ENCODE measurements at regions not wholly inside any gene's neighbourhood (a gene's known extent, or its start where the extent isn't known, plus 50 kb on each side); places are given as distances from the start of the nearest gene placed in this dataset.

DNA sequence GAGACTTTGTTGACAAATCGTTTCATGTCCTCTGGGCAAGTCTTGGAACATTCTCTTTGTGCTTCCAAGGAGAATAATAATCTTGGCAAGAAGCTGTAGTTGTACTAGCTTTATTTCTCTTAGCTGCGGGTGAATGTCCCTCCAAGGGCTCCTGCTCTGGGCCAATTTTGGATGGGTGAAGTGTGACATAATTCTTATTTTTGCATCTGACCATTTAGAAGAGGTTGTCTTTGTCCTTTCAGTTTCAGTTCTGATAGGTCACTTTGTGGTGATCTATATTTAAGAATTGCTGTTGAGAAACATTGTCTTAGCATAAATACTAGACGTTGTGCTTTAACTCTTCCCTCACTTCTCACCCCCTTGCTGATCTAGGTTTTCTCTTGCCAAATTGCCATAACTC is 164.8 kb upstream of the RORA start:
- H3K36me3 ChIP-seq, result no peaks in the 10 kb centered on the region
- no peaks in the 10 kb centered on the region for H3K27me3 ChIP-seq (replicated peaks)
- no peak for DNase-seq (ENCODE audit: low read depth in 1 of 2, low spot score in 2 of 2)
- H3K4me1 ChIP-seq (replicated peaks), result no peaks in the 10 kb centered on the region
- H3K27ac ChIP-seq, result no peak overlapping the region
- no peak overlapping the region for H3K4me3 ChIP-seq
- H3K9me3 ChIP-seq (replicated peaks), result no peaks in the 10 kb centered on the region

DNA sequence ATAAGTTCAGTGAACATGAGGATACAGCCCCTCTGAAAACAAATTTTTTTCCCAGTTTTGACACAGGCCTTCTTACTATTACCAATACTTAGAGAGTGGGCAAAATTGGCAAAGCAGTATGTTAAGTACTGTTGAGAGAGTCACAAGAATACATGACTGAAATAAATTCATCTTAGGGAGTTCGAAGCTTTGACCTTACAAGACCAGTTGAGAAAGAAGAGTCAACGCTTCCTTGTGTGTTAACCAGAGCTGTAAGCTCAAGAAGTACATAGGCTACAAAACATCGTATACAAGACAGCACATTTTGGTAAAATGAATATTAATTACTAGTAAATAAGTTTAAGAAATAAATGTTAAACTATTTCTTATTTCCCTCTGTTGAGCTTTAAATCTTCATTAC is 164.4 kb upstream of the RORA start:
- Histone ChIP-seq H3K36me3 (no peaks in the 10 kb centered on the region), H3K4me3 (no peak overlapping the region), H3K27ac (no peak overlapping the region), H3K9me3 (replicated peaks) (no peaks in the 10 kb centered on the region), H3K4me1 (replicated peaks) (no peaks in the 10 kb centered on the region), H3K27me3 (replicated peaks) (no peaks in the 10 kb centered on the region)
- no peak for DNase-seq (ENCODE audit: low read depth in 1 of 2, low spot score in 2 of 2)

DNA sequence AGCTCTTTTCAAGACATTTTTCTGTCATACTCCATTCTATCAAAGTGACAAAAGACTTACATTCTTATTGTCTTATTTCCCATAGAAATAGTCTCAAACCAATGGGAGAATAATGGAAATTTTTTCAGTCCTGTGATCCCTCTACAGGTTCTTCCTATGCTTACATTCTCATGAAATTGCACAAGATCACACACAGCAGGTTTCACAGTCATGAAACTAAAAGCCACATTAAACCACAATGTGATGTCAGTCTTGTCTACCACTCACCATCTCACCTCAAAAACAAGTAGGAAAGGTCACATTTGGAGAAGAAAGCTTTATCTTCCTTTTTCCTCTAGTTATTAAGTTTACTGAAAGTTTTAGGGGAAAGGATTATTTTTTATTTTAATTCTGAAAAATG is 161.0 kb upstream of the RORA start:
- H3K27ac ChIP-seq, result no peak overlapping the region
- no peak overlapping the region for H3K4me3 ChIP-seq
- no peaks in the 10 kb centered on the region for H3K4me1 ChIP-seq (replicated peaks)
- H3K9me3 ChIP-seq (replicated peaks), result no peaks in the 10 kb centered on the region
- no peaks in the 10 kb centered on the region for H3K27me3 ChIP-seq (replicated peaks)
- no peak for DNase-seq (ENCODE audit: low read depth in 1 of 2, low spot score in 2 of 2)
- no peaks in the 10 kb centered on the region for H3K36me3 ChIP-seq

DNA sequence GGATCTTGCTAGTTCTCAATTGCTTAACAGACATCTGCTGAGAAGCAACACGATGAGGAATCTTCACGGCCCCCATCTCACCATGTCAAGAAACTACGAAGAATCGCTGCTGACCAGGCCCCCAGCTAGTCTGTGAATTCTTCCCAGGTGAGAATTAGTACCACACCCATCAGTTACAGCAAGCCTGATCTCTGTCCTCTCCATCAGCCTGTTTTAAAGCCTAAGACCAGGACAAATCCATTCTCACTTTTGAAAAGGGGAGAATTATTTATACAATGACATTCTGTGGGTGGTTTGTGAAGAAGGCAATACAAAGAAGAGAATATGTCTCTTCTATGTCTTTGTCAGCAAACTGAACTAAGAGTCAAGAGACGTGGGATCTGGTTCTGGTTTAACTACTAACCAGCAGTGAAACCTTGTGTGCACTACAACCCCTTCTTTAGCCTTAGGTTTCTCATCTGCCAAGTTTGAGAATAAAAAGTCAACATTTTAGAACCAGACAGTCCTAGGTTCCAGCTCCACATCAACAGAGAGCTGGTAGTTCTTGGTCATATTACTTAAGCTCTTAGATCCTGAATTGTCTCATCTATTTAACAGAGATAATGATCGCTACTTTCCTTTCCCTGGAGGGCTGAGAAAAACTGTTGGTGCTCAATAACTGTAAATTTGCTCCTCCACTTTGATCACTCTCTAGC is 160.4 kb upstream of the RORA start:
- DNase-seq (ENCODE audit: low read depth in 1 of 2, low spot score in 2 of 2), result no peak
- no peaks in the 10 kb centered on the region for H3K36me3 ChIP-seq
- H3K9me3 ChIP-seq (replicated peaks), result no peaks in the 10 kb centered on the region
- H3K4me3 ChIP-seq, result no peak overlapping the region
- no peaks in the 10 kb centered on the region for H3K27me3 ChIP-seq (replicated peaks)
- no peaks in the 10 kb centered on the region for H3K4me1 ChIP-seq (replicated peaks)
- no peak overlapping the region for H3K27ac ChIP-seq

DNA sequence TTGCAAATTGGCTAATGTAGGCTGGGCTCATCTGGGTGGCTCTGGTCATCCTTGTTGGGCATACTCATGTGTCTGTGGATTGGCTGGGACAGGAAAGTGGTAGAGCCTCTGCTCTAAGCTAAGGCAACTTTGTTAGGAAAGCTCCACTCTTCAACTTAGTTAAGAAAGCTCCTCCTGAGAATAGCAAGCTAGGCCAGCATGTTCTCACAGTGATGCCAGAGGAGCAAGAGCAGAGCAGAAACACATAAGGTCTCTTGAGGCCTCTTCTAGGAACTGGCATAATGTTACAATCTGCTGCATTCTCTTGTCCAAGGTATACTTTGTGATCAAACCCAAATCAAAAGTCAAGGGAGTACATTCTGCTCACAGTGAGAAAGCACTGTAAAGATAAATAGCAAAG is 158.6 kb upstream of the RORA start:
- no peak overlapping the region for H3K4me3 ChIP-seq
- no peaks in the 10 kb centered on the region for H3K9me3 ChIP-seq (replicated peaks)
- H3K27ac ChIP-seq, result no peak overlapping the region
- H3K4me1 ChIP-seq (replicated peaks), result no peaks in the 10 kb centered on the region
- H3K36me3 ChIP-seq, result no peaks in the 10 kb centered on the region
- DNase-seq (ENCODE audit: low read depth in 1 of 2, low spot score in 2 of 2), result no peak
- H3K27me3 ChIP-seq (replicated peaks), result no peaks in the 10 kb centered on the region

GRCh38 chr15:61383421-61383820 is 154.3 kb upstream of the RORA start:
- no peaks in the 10 kb centered on the region for H3K9me3 ChIP-seq (replicated peaks)
- H3K4me1 ChIP-seq (replicated peaks), result no peaks in the 10 kb centered on the region
- no peaks in the 10 kb centered on the region for H3K36me3 ChIP-seq
- DNase-seq (ENCODE audit: low read depth in 1 of 2, low spot score in 2 of 2), result no peak
- no peak overlapping the region for H3K27ac ChIP-seq
- no peak overlapping the region for H3K4me3 ChIP-seq
- H3K27me3 ChIP-seq (replicated peaks), result no peaks in the 10 kb centered on the region

- H3K4me1 ChIP-seq (replicated peaks), result no peaks in the 10 kb centered on the region
- no peak for DNase-seq (ENCODE audit: low read depth in 1 of 2, low spot score in 2 of 2)
- H3K4me3 ChIP-seq, result no peak overlapping the region
- no peaks in the 10 kb centered on the region for H3K36me3 ChIP-seq
- H3K9me3 ChIP-seq (replicated peaks), result no peaks in the 10 kb centered on the region
- no peaks in the 10 kb centered on the region for H3K27me3 ChIP-seq (replicated peaks)
- no peak overlapping the region for H3K27ac ChIP-seq
Observed at GRCh38 chr15:61382927-61383326, 153.8 kb upstream of the RORA start.

- DNase-seq (ENCODE audit: low read depth in 1 of 2, low spot score in 2 of 2), result no peak
- Histone ChIP-seq H3K9me3 (replicated peaks) (no peaks in the 10 kb centered on the region), H3K4me3 (no peak overlapping the region)
Observed at GRCh38 chr15:61381501-61381900, 152.4 kb upstream of the RORA start.

DNA sequence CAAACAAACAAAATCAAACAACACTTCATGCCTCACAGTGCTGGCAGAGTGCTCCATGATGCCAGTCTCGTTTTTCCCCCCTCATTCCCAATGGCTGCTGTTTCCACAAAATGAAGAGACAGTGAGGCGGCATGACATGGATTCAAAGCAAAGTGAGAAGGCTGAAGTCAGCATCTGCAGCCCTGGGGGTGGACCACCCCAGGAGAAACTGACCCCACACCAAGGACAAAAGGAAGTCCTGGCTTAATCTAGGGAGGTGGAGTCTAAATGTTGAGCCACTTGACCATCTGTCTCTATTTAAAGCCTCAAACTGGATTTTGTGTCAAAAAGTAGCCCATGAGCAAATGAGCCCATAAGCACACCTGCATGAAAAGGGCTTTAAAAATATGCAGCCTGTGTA is 151.2 kb upstream of the RORA start:
- no peaks in the 10 kb centered on the region for H3K4me1 ChIP-seq (replicated peaks)
- no peak overlapping the region for H3K4me3 ChIP-seq
- H3K9me3 ChIP-seq (replicated peaks), result no peaks in the 10 kb centered on the region
- H3K27me3 ChIP-seq (replicated peaks), result no peaks in the 10 kb centered on the region
- H3K27ac ChIP-seq, result no peak overlapping the region
- no peaks in the 10 kb centered on the region for H3K36me3 ChIP-seq
- no peak for DNase-seq (ENCODE audit: low read depth in 1 of 2, low spot score in 2 of 2)

More at GRCh38 chr15:61381501-61381900, 152.4 kb upstream of the RORA start:
- Histone ChIP-seq H3K36me3 (no peaks in the 10 kb centered on the region), H3K4me1 (replicated peaks) (no peaks in the 10 kb centered on the region), H3K27ac (no peak overlapping the region), H3K27me3 (replicated peaks) (no peaks in the 10 kb centered on the region)

DNA sequence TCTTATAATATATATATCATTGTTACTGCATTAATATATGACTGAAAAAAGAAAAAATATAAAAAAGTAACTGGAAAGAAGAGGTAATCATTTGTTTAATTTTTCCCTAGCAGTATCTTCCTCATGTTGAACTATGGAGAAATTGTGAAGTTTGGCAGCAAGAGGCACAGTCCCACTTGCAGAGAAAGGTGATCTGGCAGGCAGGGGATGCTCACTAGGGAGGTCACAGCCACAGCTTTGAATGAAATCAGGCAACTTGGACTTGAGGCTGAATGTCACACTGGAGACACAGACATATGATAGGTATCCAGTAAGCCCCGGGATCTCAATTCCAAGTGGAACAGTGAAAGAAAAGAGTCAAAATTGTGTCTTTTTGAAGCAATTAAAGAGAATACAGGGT is 149.9 kb upstream of the RORA start:
- no peaks in the 10 kb centered on the region for H3K9me3 ChIP-seq (replicated peaks)
- DNase-seq (ENCODE audit: low read depth in 1 of 2, low spot score in 2 of 2), result no peak
- H3K27ac ChIP-seq, result no peak overlapping the region
- H3K27me3 ChIP-seq (replicated peaks), result no peaks in the 10 kb centered on the region
- H3K36me3 ChIP-seq, result no peaks in the 10 kb centered on the region
- no peaks in the 10 kb centered on the region for H3K4me1 ChIP-seq (replicated peaks)
- H3K4me3 ChIP-seq, result no peak overlapping the region

DNA sequence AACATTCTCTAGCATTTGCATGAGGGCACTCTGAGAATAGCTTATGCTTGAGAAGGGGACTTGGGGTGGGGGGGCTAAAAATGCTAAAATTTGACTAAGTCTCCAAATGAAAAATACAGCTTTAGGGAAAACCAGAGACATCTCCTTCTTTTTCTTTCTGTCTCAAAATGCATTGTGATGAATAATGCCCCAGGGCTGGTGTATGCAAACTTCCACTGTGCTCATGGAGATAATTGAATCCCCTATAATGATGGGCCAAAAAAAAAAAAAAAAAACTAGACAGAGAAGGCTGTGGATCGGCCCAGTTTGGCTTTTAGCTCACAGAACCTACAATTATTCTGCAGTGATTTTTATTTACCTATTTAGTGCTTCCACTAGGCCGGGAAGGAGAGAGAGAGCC is 147.9 kb upstream of the RORA start:
- no peak overlapping the region for H3K4me3 ChIP-seq
- no peaks in the 10 kb centered on the region for H3K27me3 ChIP-seq (replicated peaks)
- H3K4me1 ChIP-seq (replicated peaks), result no peaks in the 10 kb centered on the region
- no peaks in the 10 kb centered on the region for H3K36me3 ChIP-seq
- no peak for DNase-seq (ENCODE audit: low read depth in 1 of 2, low spot score in 2 of 2)
- no peak overlapping the region for H3K27ac ChIP-seq
- H3K9me3 ChIP-seq (replicated peaks), result no peaks in the 10 kb centered on the region

DNA sequence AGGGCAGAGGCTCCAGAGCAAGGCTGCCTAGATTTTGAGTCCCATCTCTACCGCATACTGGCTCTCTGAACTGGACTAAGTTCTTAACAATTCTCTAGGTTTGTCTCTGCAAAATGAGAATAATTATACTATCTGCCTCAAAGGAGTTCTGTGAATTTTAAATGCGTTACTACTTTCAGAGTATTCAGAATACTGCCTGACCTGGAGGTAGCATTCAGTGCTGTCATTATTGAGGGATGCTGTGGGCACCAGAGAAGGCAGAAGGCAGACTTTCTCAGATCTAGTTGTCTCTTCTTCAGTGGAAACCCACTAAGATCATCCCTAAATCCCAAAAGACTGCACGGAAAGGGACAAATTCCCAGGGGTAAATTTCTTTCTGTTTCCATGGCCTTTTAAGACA is 147.4 kb upstream of the RORA start:
- H3K27ac ChIP-seq, result no peak overlapping the region
- no peak overlapping the region for H3K4me3 ChIP-seq
- no peaks in the 10 kb centered on the region for H3K9me3 ChIP-seq (replicated peaks)
- no peak for DNase-seq (ENCODE audit: low read depth in 1 of 2, low spot score in 2 of 2)
- no peaks in the 10 kb centered on the region for H3K4me1 ChIP-seq (replicated peaks)
- no peaks in the 10 kb centered on the region for H3K36me3 ChIP-seq
- H3K27me3 ChIP-seq (replicated peaks), result no peaks in the 10 kb centered on the region

- DNase-seq (ENCODE audit: low read depth in 1 of 2, low spot score in 2 of 2), result no peak
- no peaks in the 10 kb centered on the region for H3K4me1 ChIP-seq (replicated peaks)
Observed at GRCh38 chr15:61374848-61375247, 145.7 kb upstream of the RORA start.

GRCh38 chr15:61367953-61368352 is 138.9 kb upstream of the RORA start:
- H3K9me3 ChIP-seq (replicated peaks), result no peaks in the 10 kb centered on the region
- no peaks in the 10 kb centered on the region for H3K4me1 ChIP-seq (replicated peaks)
- DNase-seq (ENCODE audit: low read depth in 1 of 2, low spot score in 2 of 2), result no peak
- H3K36me3 ChIP-seq, result no peaks in the 10 kb centered on the region
- no peak overlapping the region for H3K4me3 ChIP-seq
- H3K27me3 ChIP-seq (replicated peaks), result no peaks in the 10 kb centered on the region
- H3K27ac ChIP-seq, result no peak overlapping the region

More at GRCh38 chr15:61374848-61375247, 145.7 kb upstream of the RORA start:
- H3K4me3 ChIP-seq, result no peak overlapping the region
- no peaks in the 10 kb centered on the region for H3K27me3 ChIP-seq (replicated peaks)
- H3K27ac ChIP-seq, result no peak overlapping the region
- no peaks in the 10 kb centered on the region for H3K9me3 ChIP-seq (replicated peaks)
- no peaks in the 10 kb centered on the region for H3K36me3 ChIP-seq

DNA sequence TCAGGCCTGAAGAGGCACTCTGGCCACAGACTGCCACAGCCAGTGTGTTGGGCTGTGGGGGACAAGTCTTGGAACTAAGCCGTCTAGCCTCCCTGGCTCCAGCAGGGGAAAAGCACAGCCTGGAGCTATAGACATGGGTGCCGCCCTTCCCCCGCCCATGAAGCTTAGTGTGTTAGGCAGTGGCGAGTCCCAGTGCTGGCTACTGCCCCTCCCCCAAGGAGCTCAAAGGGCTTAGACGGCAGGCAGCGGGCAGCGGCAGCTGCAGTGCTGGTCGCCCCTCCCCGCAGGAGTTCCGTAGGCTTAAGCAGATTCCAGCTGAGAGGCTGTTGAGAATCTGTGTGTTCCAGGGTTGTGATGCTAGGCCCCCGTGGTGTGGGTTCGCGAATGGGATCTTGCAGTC is 135.8 kb upstream of the RORA start:
- Histone ChIP-seq H3K27ac (no peak overlapping the region), H3K4me1 (replicated peaks) (no peaks in the 10 kb centered on the region), H3K9me3 (replicated peaks) (no peaks in the 10 kb centered on the region), H3K4me3 (no peak overlapping the region), H3K27me3 (replicated peaks) (no peaks in the 10 kb centered on the region), H3K36me3 (no peaks in the 10 kb centered on the region)
- DNase-seq (ENCODE audit: low read depth in 1 of 2, low spot score in 2 of 2), result no peak
